Amniotic stem cell (primary cell): ENCODE measurements at regions not wholly inside any gene's neighbourhood (a gene's known extent, or its start where the extent isn't known, plus 50 kb on each side); places are given as distances from the start of the nearest gene placed in this dataset.

Source experiments
- DNase-seq: peaks from one replicate; lab custom pipeline; 2025; lab: John Stamatoyannopoulos, UW

- DNase-seq = no peak
Measured at GRCh38 chr4:41318839-41319530, 62.3 kb downstream of the UCHL1 start.

- DNase-seq = no peak
Measured at GRCh38 chr4:41319553-41319952, 62.8 kb downstream of the UCHL1 start.

GRCh38 chr4:41320278-41320677, 63.5 kb downstream of the UCHL1 start:
- no peak for DNase-seq

GRCh38 chr4:41320786-41321185, 64.1 kb downstream of the UCHL1 start:
- DNase-seq = no peak

- DNase-seq = no peak
Measured at GRCh38 chr4:41321216-41321945, 64.7 kb downstream of the UCHL1 start.

- DNase-seq = no peak
Measured at GRCh38 chr4:41322617-41323016, 65.9 kb downstream of the UCHL1 start.

- no peak for DNase-seq
Measured at GRCh38 chr4:41323179-41323578, 66.5 kb downstream of the UCHL1 start.

- no peak for DNase-seq
Measured at GRCh38 chr4:41323706-41324105, 67.0 kb downstream of the UCHL1 start.

- no peak for DNase-seq
Measured at GRCh38 chr4:41324861-41325260, 68.1 kb downstream of the UCHL1 start.

GRCh38 chr4:41325901-41326300, 69.2 kb downstream of the UCHL1 start:
- no peak for DNase-seq

- no peak for DNase-seq
Measured at GRCh38 chr4:41326776-41327175, 70.0 kb downstream of the UCHL1 start.

GRCh38 chr4:41327770-41328169, 71.0 kb downstream of the UCHL1 start:
- no peak for DNase-seq

- DNase-seq = no peak
Measured at GRCh38 chr4:41329361-41329760, 72.6 kb downstream of the UCHL1 start.

- DNase-seq = no peak
Measured at GRCh38 chr4:41331224-41331623, 74.5 kb downstream of the UCHL1 start.

GRCh38 chr4:41332510-41333054, 75.9 kb downstream of the UCHL1 start:
- no peak for DNase-seq

GRCh38 chr4:41334182-41334581, 77.5 kb downstream of the UCHL1 start:
- DNase-seq = no peak

GRCh38 chr4:41339812-41340809, 83.4 kb downstream of the UCHL1 start:
- no peak for DNase-seq

- DNase-seq = no peak
Measured at GRCh38 chr4:41346306-41347061, 89.8 kb downstream of the UCHL1 start.

GRCh38 chr4:41349021-41349420, 92.3 kb downstream of the UCHL1 start:
- no peak for DNase-seq

- DNase-seq = no peak
Measured at GRCh38 chr4:41358647-41359421, 102.1 kb downstream of the UCHL1 start.

- DNase-seq = no peak
Measured at GRCh38 chr4:41359422-41359775, 102.7 kb downstream of the UCHL1 start.
